ENCODE measurements at regions not wholly inside any gene's neighbourhood (a gene's known extent, or its start where the extent isn't known, plus 50 kb on each side); places are given as distances from the start of the nearest gene placed in this dataset.

DNA sequence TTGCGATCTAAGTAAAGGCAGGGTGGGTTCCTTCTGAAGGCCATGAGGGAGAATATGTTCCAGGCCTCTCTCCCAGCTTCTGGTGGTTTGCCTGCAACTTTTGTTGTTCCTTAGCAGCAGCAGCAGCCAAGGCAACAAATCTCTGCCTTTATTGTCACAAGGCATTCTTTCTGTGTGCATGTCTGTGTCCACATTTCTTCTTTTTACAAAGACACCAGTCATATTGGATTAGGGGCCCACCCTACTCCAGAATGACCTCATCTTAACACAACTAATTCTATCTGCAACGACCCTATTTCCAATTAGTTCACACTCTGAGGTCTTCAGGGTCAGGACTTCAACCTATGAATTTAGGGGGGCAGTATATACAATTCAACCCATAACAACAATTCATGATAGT is 587.5 kb downstream of the XIRP2 start:
- Histone ChIP-seq H3K36me3 (ENCODE audit: control insufficient read depth in 4 of 4, insufficient read depth in 4 of 4, low read length in 4 of 4) (no peaks in the 10 kb centered on the region), H3K9me3 (ENCODE audit: control insufficient read depth in 4 of 4, insufficient read depth in 3 of 4, low read length in 3 of 4) (no peaks in the 10 kb centered on the region), H3K27ac (ENCODE audit: low read depth in 1 of 2, low read length in 1 of 2) (no peak overlapping the region), H3K4me1 (ENCODE audit: control insufficient read depth in 5 of 5, insufficient read depth in 5 of 5, low read length in 5 of 5) (no peaks in the 10 kb centered on the region), H3K4me3 (no peak overlapping the region), H3K27me3 (ENCODE audit: control insufficient read depth in 3 of 3, insufficient read depth in 3 of 3, low read length in 2 of 3) (no peaks in the 10 kb centered on the region), H3K9ac (ENCODE audit: insufficient read depth in 1 of 2, low read length in 2 of 2) (no peak overlapping the region)
- DNase-seq, result no peak
- WGBS, 2 donors, result 65 to 82% methylated on average over 2 of the region's 2 CpGs
- ATAC-seq (ENCODE audit: insufficient read depth, low FRiP score), result no peak
- TF ChIP-seq, protein P1, sequence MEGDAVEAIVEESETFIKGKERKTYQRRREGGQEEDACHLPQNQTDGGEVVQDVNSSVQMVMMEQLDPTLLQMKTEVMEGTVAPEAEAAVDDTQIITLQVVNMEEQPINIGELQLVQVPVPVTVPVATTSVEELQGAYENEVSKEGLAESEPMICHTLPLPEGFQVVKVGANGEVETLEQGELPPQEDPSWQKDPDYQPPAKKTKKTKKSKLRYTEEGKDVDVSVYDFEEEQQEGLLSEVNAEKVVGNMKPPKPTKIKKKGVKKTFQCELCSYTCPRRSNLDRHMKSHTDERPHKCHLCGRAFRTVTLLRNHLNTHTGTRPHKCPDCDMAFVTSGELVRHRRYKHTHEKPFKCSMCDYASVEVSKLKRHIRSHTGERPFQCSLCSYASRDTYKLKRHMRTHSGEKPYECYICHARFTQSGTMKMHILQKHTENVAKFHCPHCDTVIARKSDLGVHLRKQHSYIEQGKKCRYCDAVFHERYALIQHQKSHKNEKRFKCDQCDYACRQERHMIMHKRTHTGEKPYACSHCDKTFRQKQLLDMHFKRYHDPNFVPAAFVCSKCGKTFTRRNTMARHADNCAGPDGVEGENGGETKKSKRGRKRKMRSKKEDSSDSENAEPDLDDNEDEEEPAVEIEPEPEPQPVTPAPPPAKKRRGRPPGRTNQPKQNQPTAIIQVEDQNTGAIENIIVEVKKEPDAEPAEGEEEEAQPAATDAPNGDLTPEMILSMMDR (IDR thresholded peaks at IDR 0.05; ENCODE audit: control extremely low read depth, extremely low read depth), result no peak

DNA sequence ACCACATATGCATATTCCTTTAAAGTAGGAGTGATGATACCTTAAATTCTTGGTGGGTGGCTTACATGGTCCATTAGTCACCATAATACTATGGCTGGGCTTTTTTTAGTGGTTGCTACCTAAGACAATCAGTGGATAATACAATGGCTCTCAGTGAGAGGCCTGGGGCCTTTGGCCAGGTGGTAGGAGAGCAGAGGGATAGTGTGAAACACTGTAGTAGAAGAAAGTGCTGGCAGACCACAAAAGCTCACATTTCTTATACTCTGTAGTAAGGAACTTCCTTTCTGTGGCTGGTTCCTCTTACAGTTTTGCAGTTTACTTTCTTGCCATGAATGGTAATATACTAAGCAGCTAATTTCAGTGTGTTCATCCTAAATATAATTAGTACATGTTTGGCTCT is 583.5 kb downstream of the XIRP2 start:
- no peak for ATAC-seq (ENCODE audit: insufficient read depth, low FRiP score)
- H3K36me3 ChIP-seq (ENCODE audit: control insufficient read depth in 4 of 4, insufficient read depth in 4 of 4, low read length in 4 of 4), result no peaks in the 10 kb centered on the region
- H3K4me3 ChIP-seq, result no peak overlapping the region

DNA sequence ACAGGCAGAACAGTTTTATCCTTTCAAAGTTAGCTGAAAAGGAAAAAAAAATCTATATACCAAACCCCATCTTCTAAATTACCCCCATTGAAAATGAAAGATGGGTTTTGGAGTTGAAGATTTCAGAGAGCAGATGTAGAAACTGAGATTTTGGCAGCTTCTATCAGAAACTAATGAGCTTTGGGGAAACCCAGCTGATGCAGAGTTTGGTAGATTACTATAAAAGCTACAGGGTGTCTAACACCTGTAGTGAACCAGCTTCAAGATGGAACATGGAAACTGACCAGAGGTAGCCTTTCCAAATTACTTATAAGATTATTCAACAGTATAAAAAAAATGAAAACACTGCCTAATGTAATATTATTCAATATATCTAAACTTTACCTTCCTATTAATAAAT is 583.1 kb downstream of the XIRP2 start:
- DNase-seq (no peak), ATAC-seq (ENCODE audit: insufficient read depth, low FRiP score) (no peak)
- TF ChIP-seq, protein P1 (IDR thresholded peaks at IDR 0.05; ENCODE audit: control extremely low read depth, extremely low read depth), result no peak
- Histone ChIP-seq H3K4me1 (ENCODE audit: control insufficient read depth in 5 of 5, insufficient read depth in 5 of 5, low read length in 5 of 5) (no peaks in the 10 kb centered on the region), H3K27ac (ENCODE audit: low read depth in 1 of 2, low read length in 1 of 2) (no peak overlapping the region), H3K36me3 (ENCODE audit: control insufficient read depth in 4 of 4, insufficient read depth in 4 of 4, low read length in 4 of 4) (no peaks in the 10 kb centered on the region), H3K9me3 (ENCODE audit: control insufficient read depth in 4 of 4, insufficient read depth in 3 of 4, low read length in 3 of 4) (no peaks in the 10 kb centered on the region), H3K9ac (ENCODE audit: insufficient read depth in 1 of 2, low read length in 2 of 2) (no peak overlapping the region), H3K4me3 (no peak overlapping the region), H3K27me3 (ENCODE audit: control insufficient read depth in 3 of 3, insufficient read depth in 3 of 3, low read length in 2 of 3) (no peaks in the 10 kb centered on the region)

More for the DNA sequence above, 583.5 kb downstream of the XIRP2 start:
- H3K4me1 ChIP-seq (ENCODE audit: control insufficient read depth in 5 of 5, insufficient read depth in 5 of 5, low read length in 5 of 5), result no peaks in the 10 kb centered on the region
- DNase-seq, result no peak
- H3K9me3 ChIP-seq (ENCODE audit: control insufficient read depth in 4 of 4, insufficient read depth in 3 of 4, low read length in 3 of 4), result no peaks in the 10 kb centered on the region
- H3K27me3 ChIP-seq (ENCODE audit: control insufficient read depth in 3 of 3, insufficient read depth in 3 of 3, low read length in 2 of 3), result no peaks in the 10 kb centered on the region
- H3K9ac ChIP-seq (ENCODE audit: insufficient read depth in 1 of 2, low read length in 2 of 2), result no peak overlapping the region
- TF ChIP-seq, protein P1 (IDR thresholded peaks at IDR 0.05; ENCODE audit: control extremely low read depth, extremely low read depth), result no peak
- no peak overlapping the region for H3K27ac ChIP-seq (ENCODE audit: low read depth in 1 of 2, low read length in 1 of 2)

DNA sequence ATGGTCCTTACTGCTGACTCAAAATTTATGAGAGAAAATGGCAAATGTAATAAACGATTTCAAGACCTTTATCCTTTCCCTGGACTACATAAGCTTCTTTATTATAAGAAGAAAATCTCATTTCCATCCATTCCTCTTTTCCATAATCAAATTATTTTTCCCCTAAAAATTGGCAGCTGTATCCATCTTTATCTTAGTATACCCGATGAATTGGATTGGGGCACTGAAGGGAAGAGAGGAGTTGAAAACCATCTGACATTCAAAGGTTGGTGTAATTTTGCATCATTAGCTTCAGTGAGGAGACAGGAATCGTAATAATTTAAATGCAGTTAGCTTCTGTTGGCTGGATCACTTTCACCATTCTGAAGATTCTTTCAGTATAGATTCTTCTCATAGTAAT is 574.1 kb downstream of the XIRP2 start:
- Histone ChIP-seq H3K9ac (ENCODE audit: insufficient read depth in 1 of 2, low read length in 2 of 2) (no peak overlapping the region), H3K9me3 (ENCODE audit: control insufficient read depth in 4 of 4, insufficient read depth in 3 of 4, low read length in 3 of 4) (peaks cover 0 to 8% (median 3%) of the 10 kb centered on the region in 4 donors), H3K4me1 (ENCODE audit: control insufficient read depth in 5 of 5, insufficient read depth in 5 of 5, low read length in 5 of 5) (no peaks in the 10 kb centered on the region), H3K27ac (ENCODE audit: low read depth in 1 of 2, low read length in 1 of 2) (no peak overlapping the region), H3K36me3 (ENCODE audit: control insufficient read depth in 4 of 4, insufficient read depth in 4 of 4, low read length in 4 of 4) (no peaks in the 10 kb centered on the region), H3K4me3 (no peak overlapping the region), H3K27me3 (ENCODE audit: control insufficient read depth in 3 of 3, insufficient read depth in 3 of 3, low read length in 2 of 3) (no peaks in the 10 kb centered on the region)
- DNase-seq (no peak), ATAC-seq (ENCODE audit: insufficient read depth, low FRiP score) (no peak)
- 87 to 92% methylated on average over 3 of the region's 3 CpGs for WGBS, 2 donors
- TF ChIP-seq, protein P1 (IDR thresholded peaks at IDR 0.05; ENCODE audit: control extremely low read depth, extremely low read depth), result no peak
